ENCODE measurements at regions not wholly inside any gene's neighbourhood (a gene's known extent, or its start where the extent isn't known, plus 50 kb on each side); places are given as distances from the start of the nearest gene placed in this dataset.

DNA sequence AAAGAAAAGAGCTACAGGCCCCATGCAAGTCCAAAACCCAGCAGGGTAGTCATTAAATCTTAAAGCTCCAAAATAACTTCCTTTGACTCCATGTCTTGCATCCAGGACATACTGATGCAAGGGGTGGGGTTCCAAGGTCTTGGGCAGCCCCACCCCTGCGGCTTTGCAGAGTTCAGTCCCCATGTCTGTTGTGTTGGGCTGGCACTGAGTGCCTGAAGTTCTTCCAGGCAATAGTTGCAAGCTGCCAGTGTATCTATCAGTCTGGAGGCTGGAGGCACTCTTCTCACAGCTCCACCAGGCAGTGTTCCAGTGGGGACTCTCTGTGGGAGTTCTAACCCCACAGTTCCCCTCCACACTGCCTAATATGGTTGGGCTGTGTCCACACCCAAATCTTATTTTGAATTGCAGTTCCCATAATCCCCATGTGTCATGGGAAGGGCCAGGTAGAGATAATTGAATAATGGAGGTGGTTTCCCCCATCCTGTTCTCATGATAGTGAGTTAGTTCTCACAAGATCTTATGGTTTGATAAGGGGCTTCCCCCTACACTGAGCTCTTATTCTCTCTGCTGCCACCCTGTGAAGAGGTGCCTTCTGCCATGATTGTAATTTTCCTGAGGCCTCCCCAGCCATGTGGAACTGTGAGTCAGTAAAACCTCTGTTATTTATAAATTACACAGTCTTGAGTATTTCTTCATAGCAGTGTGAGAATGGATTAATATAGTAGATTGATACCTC is 237.5 kb upstream of the ADRA1B start:
- TF ChIP-seq CTCF (IDR thresholded peaks at IDR 0.05; ENCODE audit: low read depth, low read length) (no peak), POLR2A (IDR thresholded peaks at IDR 0.05; ENCODE audit: extremely low read depth, insufficient read length) (no peak), MYC (IDR thresholded peaks at IDR 0.05; ENCODE audit: low read depth, low read length) (no peak)
- TF ChIP-seq, protein P1, sequence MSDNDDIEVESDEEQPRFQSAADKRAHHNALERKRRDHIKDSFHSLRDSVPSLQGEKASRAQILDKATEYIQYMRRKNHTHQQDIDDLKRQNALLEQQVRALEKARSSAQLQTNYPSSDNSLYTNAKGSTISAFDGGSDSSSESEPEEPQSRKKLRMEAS (IDR thresholded peaks at IDR 0.05; ENCODE audit: low read depth, low read length), result no peak
